AG04449 (cell line): ENCODE measurements at regions not wholly inside any gene's neighbourhood (a gene's known extent, or its start where the extent isn't known, plus 50 kb on each side); places are given as distances from the start of the nearest gene placed in this dataset.
A peak's percentile ranks its signal among the peaks of the same experiment; 100 is the strongest.

Source experiments
- CTCF ChIA-PET: fragments of 350-600 bp; formaldehyde crosslinking; extraction: SDS; loops from one replicate; lab custom pipeline; 2021; ENCODE audit warnings: antibody characterized with exemption; lab: Yijun Ruan, JAX
- POLR2A ChIA-PET: fragments of 400-600, 350-600 bp; formaldehyde crosslinking; extraction: SDS; loops from one replicate; lab custom pipeline; 2020; ENCODE audit warnings: antibody characterized with exemption, inconsistent platforms; lab: Yijun Ruan, JAX
- DNase-seq: peaks from one replicate; pipeline ENCODE4 v3.0.0-alpha.2; 2010; ENCODE audit warnings: low read depth, low spot score
- H3K4me3 ChIP-seq: 2 replicates; pipeline ENCODE4 v1.5.1; 2011; ENCODE audit warnings: low read depth, mild to moderate bottlenecking, control low read depth, low read length
- CTCF ChIP-seq: IDR thresholded peaks from one replicate; pipeline ENCODE4 v1.5.1; 2011; ENCODE audit warnings: mild to moderate bottlenecking, moderate library complexity, low read length, control low read depth, inconsistent platforms; ENCODE audit not compliant: insufficient read depth; ENCODE audit errors: missing control alignments

- TF ChIP-seq CTCF = no peak
- ChIA-PET POLR2A (no interaction called here), CTCF (interaction anchor here (1.4 to 21.0 kb wide), 6 partner anchors 10 to 263 kb away, joined by 3 to 472 read pairs (median 42); partner anchors contain the start of genes DDR1, GTF2H4 and VARS2)
- H3K4me3 ChIP-seq = no peak overlapping the region
- DNase-seq = no peak
These were observed 59.6 kb upstream of the DDR1 start for GRCh38 chr6:30824698-30825097.

GRCh38 chr6:30823534-30823865 is 60.8 kb upstream of the DDR1 start:
- POLR2A ChIA-PET = no interaction called here
- no peak for DNase-seq
- no peak overlapping the region for H3K4me3 ChIP-seq
- TF ChIP-seq CTCF = no peak
- CTCF ChIA-PET = interaction anchor here (1.4 to 21.0 kb wide), 8 partner anchors 12 to 256 kb away, joined by 3 to 472 read pairs (median 7); partner anchors contain the start of genes DDR1 and VARS2

GRCh38 chr6:30821862-30822784 is 62.2 kb upstream of the DDR1 start:
- no peak overlapping the region for H3K4me3 ChIP-seq
- ChIA-PET POLR2A (interaction anchor here (0.6 to 1.6 kb wide), 4 partner anchors 70 to 86 kb away, joined by 3 to 6 read pairs (median 4); partner anchors contain the start of genes FLOT1 and IER3), CTCF (interaction anchor here (0.5 to 21.0 kb wide), 50 partner anchors 8 to 307 kb away, joined by 3 to 472 read pairs (median 6); partner anchors contain the start of genes DDR1, DHX16, FLOT1 and GTF2H4)
- no peak for DNase-seq
- peak; percentile 33 for TF ChIP-seq CTCF

GRCh38 chr6:30820193-30820592 is 64.1 kb upstream of the DDR1 start:
- ChIA-PET POLR2A (interaction anchor here (0.6 to 3.9 kb wide), 8 partner anchors 24 to 93 kb away, joined by 3 to 45 read pairs (median 6); partner anchors contain the start of genes FLOT1 and IER3), CTCF (interaction anchor here (0.8 to 21.0 kb wide), 29 partner anchors 8 to 267 kb away, joined by 3 to 472 read pairs (median 8); partner anchors contain the start of genes DDR1, DHX16, FLOT1 and IER3)
- no peak overlapping the region for H3K4me3 ChIP-seq
- no peak for DNase-seq
- no peak for TF ChIP-seq CTCF

- H3K4me3 ChIP-seq = no peak overlapping the region
- ChIA-PET POLR2A (interaction anchor here (0.6 to 3.9 kb wide), 9 partner anchors 25 to 91 kb away, joined by 3 to 45 read pairs (median 5); partner anchors contain the start of genes FLOT1 and IER3), CTCF (interaction anchor here (0.6 to 21.0 kb wide), 25 partner anchors 9 to 268 kb away, joined by 3 to 472 read pairs (median 8); partner anchors contain the start of genes DDR1, DHX16, FLOT1 and IER3)
- no peak for TF ChIP-seq CTCF
- DNase-seq = no peak
These were observed 64.9 kb upstream of the DDR1 start for GRCh38 chr6:30819297-30819917.
